ENCODE measurements at regions not wholly inside any gene's neighbourhood (a gene's known extent, or its start where the extent isn't known, plus 50 kb on each side); places are given as distances from the start of the nearest gene placed in this dataset.

DNA sequence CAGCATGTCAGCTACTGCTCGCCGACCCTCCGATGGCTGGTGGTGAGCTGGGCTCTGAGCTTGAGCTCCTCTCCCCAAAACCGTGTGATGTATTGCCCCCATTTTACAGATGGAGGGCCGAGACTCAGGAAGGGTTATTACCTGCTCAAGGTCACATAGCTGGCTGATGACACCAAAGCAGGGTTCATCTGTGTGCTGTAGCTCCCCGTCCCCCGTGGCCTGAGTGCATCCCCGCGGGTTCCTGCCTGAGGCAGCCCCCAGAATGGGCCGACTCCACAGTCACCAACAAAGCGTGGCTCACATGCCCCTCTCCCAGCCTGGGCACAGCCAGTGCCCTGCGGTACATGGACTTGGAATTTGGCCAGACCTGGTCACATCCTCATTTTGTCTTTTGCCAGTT, 198.6 kb downstream of the TFCP2L1 start:
- no peak for DNase-seq (ENCODE audit: low read depth in 2 of 3, low spot score in 2 of 3)

DNA sequence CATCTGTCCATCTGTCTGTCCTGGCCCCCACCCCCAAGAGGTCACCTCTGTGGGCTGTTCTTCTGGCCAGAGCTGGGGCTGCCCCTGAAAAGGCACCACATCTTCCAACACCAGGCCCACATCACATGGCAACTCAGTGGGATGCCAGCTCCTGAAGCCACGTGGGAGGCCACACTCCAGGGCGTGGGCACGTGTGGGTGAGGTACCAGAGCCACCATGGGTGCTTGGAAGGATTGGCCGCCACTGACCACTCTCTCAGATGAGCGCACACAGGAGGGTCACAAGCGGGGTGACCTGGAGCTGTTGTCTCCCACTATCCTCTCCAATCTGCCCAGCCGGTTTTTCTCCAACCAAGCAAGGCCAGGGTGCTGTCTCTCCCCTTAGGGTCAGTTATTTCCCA, 197.9 kb downstream of the TFCP2L1 start:
- no peak for DNase-seq (ENCODE audit: low read depth in 2 of 3, low spot score in 2 of 3)

DNA sequence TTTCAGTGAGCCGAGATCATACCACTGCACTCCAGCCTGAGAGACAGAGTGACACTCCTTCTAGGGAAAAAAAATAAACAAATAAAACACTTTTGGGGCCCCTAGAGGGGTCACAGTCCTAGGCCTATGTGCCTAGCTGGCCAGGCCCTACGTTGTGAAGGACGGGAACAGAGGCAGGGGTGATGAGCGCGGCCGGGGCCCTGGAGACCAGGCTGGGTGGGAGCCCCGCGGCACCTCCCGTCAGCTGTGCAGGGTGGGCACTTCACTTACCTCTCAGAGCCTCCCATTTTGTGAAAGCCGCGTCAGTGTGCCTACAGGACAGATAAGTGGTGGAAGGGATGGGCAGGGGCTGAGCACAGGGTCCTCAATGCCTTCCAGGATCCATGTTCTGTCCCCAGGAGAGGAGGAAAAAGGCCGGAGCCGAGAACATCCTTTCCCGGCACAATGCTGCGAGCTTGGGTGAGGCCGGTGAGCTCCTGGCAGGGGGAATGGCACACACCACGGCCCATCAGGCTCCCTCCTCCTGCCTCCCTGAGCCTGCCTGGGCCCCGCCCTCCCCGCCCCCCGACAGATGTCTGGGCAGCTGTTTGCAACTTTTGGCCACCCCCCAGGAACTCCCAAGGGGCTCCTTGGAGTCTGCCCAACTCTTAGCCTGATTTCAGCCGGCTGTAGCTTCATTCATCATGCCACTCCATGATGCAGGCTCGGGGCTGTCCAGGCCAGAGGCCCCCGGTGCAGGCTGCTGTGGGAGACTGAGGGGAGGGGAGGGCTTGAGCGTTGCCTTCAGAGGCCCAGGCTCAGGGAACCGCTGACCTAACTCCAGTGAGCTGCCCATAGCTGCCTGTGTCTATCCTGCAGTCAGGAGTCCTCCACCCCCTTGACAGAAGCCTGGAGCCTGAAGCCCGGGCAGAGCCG, 196.5 kb downstream of the TFCP2L1 start:
- no peak for DNase-seq (ENCODE audit: low read depth in 2 of 3, low spot score in 2 of 3)

DNA sequence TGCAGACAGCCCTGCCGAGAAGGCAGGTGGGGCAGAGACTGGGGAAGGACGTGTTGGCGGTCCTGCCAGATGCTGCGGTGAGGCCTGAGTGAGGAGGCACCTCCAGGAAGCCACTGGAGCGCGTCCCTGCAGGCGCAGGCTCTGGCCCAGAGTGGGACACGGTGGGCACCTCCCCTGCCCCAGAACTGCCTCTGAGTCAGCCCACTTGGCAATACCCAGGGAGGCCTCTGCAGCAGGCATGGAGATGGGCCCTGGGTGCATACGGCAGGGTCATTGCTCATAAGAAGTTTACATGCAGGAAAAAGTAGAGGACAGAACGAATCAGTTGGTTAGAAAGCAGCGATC, 195.9 kb downstream of the TFCP2L1 start:
- no peak for DNase-seq (ENCODE audit: low read depth in 2 of 3, low spot score in 2 of 3)

DNA sequence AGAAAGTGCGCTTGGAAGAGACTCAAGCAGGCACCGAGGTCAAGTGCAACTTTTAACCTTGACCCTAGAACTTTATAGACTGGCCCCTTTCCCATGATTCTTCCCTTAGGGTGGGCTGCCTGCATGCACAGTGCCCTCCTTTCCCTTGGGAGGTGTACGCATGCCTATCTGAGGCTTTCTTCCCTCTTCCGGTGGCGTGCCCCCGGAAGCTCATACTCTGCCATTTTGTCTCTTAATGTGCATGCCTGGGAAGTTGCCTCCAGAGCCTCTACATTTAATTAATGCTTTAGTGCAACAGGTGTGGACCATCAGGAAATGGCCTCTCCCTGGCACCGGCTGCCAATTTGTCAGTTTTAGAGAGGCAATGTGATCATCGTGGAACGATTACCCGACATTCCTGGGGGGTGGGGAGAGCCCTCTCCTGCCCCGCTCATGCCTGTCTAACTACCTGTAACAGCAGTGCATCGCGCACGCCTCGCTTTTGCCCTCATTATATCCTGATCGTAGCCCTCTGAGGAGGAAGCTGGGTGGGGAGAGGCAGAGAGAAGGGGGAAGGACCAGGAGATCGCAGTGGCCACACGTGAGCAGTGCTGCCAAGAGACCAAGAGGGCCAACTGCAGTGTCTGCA, 194.8 kb downstream of the TFCP2L1 start:
- DNase-seq (ENCODE audit: low read depth in 2 of 3, low spot score in 2 of 3), result no peak

DNA sequence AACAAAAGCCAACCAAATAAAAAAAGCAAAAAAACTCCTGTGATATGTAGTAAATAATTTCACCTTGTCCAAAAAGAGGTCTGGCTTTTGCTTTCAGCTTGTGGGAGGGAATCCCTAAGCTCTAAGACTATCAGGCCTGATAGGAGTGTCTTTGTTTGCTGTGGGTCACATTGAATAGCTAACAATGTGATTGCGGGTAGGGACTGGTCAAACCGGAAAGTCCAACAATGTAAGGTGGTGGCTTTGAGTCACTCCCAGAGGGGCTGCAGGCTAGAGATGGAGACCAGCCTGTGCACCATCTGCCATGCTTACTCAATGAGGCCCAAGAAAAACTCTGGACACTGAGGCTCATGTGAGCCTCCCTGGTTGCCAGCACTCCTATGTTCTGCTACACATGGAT, 192.9 kb downstream of the TFCP2L1 start:
- no peak for DNase-seq (ENCODE audit: low read depth in 2 of 3, low spot score in 2 of 3)

DNA sequence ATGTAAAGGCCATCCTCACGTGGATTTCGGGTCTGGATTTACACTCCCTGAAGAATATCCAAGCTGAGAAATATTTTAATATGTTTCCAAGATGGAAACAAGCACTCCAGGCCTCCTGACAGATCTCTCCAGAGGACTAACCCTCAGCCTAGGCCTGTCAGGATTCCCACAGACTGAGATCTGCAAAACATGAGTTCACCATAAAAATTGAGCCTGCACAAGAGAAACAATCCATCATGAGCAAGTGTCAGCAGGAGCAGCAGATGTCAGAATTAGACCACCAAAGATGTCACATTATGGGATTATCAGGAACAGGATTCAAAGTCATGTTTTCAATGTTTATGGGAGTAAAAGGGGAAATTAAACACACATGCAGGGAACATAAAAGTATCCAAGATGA, 191.3 kb downstream of the TFCP2L1 start:
- DNase-seq (ENCODE audit: low read depth in 2 of 3, low spot score in 2 of 3), result no peak

DNA sequence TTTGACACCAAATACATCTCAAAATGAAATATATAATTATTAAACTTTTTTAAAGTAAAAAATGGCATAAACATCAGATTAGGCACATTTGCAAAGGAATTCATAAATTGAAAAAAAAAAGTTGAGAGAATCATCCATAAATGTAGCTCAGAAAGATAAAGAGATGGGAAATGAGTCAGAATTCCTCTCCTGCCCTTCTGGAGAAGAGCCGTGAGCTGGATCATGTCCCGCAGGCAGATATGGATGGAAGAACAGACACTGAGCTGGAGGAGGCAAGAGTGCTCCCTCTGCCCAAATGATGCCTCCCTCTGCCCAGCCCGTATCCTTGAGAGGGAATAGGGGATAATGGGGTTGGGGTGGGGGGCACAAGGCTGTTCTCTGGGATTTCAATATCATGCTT, 190.9 kb downstream of the TFCP2L1 start:
- no peak for DNase-seq (ENCODE audit: low read depth in 2 of 3, low spot score in 2 of 3)

DNA sequence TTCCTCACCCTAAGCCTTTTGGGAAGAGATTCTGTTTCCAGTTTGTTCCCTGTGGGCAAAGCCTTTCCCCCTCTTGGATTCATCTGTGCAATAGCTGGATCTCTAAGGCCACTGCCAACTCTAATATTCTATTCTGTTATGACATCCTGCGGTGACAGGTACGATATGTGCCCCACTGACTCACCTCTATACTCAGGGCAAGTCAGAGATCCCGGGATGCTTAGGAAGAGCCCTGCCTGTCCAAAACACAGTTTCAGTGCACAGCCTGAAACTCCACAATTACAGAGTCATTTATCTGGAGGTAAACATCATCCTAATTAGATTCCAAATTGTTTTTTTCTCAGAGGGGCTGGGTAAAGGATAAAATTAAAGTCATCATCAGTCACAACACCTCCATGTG, 190.2 kb downstream of the TFCP2L1 start:
- no peak for DNase-seq (ENCODE audit: low read depth in 2 of 3, low spot score in 2 of 3)

DNA sequence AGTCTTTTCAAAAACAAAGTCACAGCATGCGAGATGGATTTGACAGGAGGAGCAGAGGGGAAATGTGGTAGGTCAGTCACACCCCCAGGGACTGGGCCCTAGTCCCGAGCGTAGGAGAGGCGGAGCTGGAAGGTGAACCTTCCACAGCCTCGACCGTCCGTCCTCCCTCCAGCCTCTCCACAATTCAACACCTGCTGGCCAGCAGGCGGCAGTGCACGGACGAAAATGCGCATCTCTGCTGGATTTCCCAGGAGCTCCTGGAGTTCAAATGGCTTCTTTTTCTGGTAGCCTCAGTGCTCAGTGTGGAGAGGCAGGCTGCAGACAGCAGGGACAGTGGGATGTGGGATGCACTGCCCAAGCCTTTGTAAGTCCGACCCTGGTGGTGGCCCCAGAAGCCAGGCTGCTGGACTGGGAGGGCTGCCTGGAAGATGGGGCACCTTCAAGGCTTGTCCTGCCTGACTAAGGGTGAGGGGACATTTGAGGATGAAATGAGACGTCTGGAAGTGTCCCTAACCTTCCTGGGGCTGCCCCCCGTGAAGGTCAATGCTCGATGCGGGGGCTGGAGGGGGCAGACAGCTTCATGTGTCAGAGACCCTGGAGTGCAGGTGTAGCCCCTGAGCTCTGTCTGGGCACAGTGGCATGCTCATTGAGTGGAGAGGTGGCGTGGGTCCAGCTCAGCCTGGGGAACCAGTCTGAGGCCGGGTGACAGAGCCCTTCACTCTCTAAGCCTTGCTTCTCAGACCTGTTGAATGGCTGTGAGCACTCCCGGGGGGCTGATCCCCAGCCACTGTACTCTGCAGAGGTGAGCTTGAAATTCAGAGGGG, 189.5 kb downstream of the TFCP2L1 start:
- DNase-seq (ENCODE audit: low read depth in 2 of 3, low spot score in 2 of 3), result no peak

DNA sequence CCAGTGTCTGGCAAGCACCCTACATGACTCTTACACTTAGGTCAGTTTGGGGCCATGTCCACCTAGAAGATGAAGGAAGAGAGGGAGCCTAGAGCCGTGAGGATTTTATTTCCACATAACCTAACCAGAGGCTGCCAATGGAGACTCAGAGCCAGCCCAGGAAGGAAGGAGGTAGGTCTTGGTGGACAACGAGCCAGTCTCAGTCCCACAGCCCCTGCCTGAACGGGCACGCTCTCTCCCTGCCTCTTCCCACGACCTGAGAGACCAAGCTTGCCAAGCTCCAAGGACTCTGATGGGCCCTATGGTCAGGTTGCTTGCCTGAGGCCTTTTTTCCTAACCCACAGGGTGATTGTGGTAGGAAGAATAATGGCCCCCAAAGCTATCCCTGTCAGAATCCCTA, 188.4 kb downstream of the TFCP2L1 start:
- no peak for DNase-seq (ENCODE audit: low read depth in 2 of 3, low spot score in 2 of 3)

DNA sequence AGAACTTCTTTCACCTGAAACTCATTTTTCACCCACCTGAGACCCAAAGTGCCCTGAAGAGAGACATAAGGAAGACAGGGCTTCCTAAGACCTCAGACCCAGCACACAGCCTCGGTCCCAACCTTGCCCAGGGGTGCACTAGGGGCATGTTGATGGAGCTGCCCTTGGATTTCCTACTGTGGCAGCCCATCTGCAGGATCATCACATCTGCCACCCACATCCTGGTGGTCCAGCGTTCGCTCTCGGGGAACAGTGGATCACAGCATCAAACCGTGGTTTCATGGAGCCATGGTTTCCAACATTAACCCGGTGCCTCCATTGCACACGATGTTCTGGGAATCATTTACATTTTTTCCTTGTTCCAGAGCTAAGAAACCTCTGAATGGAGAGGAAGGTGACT, 186.4 kb downstream of the TFCP2L1 start:
- DNase-seq (ENCODE audit: low read depth in 2 of 3, low spot score in 2 of 3), result no peak

DNA sequence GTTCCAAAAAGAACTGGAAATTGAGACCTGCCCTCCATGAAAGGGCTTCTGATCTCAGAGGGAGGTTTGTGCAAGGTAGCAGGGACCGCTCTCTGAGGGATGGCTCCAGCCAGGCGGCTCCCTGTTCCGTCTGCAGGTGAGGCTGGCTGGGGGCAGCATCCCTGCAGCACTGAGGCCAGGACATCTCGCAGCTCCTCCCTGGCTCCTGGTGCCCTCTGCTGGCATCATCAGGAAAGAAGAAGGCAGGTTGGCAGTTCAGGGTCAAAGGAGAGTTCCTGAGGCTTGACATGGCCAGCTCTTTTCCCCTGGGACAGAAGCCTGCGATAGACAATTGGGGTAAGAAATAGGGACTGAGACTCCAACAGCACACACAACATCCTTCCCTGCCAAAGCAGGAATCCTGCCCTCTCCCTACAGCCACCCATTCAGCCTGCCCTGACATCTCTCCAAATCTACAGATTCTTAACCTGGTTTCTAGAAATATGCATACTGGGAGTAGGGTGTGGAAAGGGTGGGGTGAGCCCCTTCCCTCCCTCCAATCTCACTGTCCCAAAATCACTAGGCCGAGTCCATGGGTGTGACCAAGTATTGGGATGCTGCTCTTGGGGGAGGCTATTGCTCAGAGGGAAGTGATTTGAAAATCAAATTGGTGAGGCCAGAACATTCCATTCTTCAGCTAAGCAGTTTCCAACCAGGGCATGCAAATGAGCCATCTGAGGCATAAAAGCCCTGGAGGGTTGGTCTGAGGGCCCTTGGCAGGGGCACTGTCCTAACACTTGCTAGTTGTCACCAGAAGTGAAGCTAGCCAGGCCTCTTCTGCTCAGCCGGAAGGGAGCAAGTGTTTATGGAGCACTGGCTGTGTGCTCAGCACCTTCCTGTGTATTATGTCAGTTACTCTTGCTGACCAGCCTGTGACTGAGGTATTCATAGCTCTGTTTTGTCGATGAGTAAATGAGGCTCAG, 185.4 kb downstream of the TFCP2L1 start:
- no peak for DNase-seq (ENCODE audit: low read depth in 2 of 3, low spot score in 2 of 3)

DNA sequence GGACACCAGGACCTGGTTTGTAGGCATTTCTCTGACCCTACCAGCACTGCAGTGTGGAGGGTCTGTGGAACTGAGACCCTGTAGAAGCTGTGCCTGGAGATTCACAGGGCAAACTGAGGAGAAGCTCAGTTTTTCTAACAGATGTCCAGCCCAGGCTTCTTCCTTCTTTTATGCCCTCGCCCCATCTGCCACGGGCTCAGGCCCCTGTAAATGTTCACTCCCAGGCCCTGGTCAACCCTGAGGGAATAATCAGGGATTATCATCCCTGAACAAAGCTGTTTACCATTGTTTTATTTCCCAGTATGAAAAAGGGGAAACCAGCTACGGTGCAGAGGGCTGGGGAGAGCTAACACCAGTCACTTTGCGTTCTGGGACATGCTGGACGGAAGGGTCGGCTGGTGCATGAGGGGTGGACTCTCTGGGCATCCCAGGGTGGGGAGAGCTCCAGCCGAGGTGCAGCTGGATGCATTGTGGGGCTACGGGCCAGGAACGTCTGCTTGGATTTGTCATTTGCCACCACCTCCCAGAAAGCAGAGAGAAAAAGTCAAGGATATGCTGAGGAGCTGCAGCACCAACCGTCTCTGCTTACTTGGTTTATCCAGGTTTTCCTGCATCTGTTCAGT, 183.8 kb downstream of the TFCP2L1 start:
- DNase-seq (ENCODE audit: low read depth in 2 of 3, low spot score in 2 of 3), result no peak

DNA sequence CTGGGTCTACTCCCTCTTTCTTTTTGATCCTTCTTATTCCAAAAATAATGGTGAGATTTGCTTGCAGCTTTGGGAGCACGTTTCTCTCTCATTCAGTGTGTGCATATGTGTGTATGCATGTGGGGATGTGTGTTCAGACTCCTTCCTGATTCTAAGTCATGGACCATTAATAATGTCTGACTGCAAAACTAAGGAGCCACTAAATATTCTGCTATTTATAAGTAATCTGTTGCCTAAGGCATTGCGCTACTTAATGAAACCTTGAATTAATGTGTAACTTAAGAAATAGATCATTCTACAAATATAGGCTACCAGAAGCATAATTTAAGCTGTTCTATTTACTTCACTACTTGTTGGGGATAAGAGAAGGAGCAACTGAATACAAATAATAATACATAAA, 182.1 kb downstream of the TFCP2L1 start:
- no peak for DNase-seq (ENCODE audit: low read depth in 2 of 3, low spot score in 2 of 3)

DNA sequence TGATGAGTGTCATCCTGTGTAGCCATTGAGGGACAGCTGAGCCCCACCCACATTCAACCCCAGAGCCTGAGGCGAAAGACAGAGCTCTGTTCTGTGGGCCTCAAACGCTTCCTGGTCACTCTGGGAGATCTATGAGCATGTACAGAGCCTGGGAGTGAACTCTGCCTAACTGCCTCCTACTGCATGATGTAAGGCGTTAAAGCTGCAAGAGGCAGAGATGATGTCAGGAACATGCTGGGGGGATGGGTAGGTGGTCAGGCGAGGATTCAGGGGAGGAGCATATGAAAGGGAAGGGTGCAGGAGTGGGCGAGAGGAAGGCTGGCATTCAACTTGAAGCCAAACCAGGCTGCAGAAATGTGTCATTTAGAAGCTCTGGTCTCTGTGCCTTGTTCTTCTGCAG, 181.0 kb downstream of the TFCP2L1 start:
- DNase-seq (ENCODE audit: low read depth in 2 of 3, low spot score in 2 of 3), result no peak

DNA sequence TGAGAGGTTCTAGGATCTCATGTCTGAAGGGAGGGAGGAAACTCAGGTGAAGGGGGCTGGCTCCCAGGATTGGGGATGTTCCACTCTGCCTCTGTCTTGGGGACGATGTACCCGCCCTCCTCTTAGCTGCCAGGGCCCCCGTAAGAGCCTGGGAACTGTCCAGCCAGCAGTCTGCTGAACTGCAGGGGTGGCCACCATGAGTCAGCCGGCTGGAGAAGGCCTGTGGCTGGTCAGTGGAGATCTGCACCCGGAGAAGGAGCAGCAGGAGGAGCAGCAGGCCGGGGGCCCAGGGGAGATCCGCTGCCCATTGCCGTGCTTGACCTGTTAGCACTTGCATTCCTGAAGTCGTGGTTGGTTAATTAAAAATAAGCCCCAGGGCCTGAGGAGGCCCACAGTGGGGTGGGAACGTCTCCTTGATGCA, 180.3 kb downstream of the TFCP2L1 start:
- DNase-seq (ENCODE audit: low read depth in 2 of 3, low spot score in 2 of 3), result no peak

DNA sequence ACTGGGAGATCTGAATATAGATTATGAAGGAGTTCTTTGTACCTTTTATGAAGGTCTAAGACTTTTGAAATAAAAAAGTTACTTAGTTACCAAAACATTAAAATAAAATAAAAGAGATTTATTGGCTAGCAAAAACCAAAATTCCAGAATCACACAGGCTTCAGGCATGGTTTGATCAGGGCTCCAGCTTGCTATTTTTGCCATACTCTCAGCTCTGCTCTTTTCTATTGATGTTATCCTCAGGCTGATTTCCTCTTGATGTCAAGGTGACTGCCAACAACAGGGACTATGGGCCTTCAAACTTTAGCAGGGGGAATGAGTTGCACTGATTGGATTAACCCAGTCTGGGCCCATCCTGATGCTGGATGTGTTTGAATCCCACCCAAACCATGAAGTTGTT, 174.1 kb downstream of the TFCP2L1 start:
- no peak for DNase-seq (ENCODE audit: low read depth in 2 of 3, low spot score in 2 of 3)

DNA sequence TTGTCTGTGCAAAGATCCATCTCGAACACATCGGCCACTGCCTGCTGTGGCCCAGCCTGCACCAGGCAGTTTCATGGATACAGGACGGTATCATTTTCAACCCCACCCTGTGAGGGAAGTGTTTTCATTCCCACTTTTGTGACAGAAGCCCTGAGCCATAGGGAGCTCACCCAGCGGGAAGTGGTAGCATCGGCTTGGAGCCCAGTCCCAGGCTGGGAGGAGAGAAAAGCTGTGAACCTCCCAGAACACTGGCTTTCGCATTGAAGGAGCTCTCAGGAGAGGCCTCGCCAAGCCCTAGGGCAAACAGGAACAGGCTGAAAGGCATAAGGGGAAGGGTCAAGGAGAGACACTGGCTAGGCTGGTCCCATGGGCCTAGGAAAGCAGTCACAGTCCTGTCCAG, 166.1 kb downstream of the TFCP2L1 start:
- DNase-seq (ENCODE audit: low read depth in 2 of 3, low spot score in 2 of 3), result no peak

DNA sequence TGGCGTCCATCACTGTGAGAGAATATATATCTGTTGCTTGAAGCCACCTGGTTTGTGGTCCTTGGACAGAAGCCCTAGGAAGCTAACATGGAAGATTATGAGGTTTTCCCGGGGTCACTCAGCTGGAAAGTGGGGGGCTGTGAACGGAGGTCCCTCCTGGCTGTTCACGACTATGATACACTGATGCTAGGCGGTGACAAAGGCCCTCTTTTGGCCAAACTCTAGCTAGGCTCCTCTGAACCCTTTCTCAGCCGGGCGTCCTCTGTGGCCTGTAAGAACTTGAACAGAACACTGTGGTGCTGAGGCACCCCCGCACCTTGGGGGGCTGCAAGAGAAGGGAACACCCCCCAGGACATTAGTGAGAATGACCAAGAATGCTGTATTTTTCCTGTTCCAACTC, 164.6 kb downstream of the TFCP2L1 start:
- DNase-seq (ENCODE audit: low read depth in 2 of 3, low spot score in 2 of 3), result no peak

Measured in activated CD8-positive, alpha-beta memory T cell treated with anti-CD3 and anti-CD28 coated beads for 48 hours (primary cell).